Mesendoderm (in vitro differentiated cells): ENCODE measurements at regions not wholly inside any gene's neighbourhood (a gene's known extent, or its start where the extent isn't known, plus 50 kb on each side); places are given as distances from the start of the nearest gene placed in this dataset.

ENCODE experiments used
- DNase-seq: peaks from one replicate; pipeline ENCODE4 v3.0.0; 2013
- H2AK5ac ChIP-seq: 2 replicates; pipeline ENCODE4 v1.6.1; 2013; ENCODE audit warnings: low read length, inconsistent platforms
- H2BK120ac ChIP-seq: 2 replicates; pipeline ENCODE4 v1.6.1; 2013; ENCODE audit warnings: low read depth, mild to moderate bottlenecking, low read length, moderate library complexity, mixed read lengths
- H2BK15ac ChIP-seq: replicated peaks from 2 replicates; pipeline ENCODE4 v1.6.1; 2013; ENCODE audit warnings: low read depth, mild to moderate bottlenecking, moderate library complexity
- H2BK5ac ChIP-seq: 2 replicates; pipeline ENCODE4 v1.6.1; 2013; ENCODE audit warnings: low read length, inconsistent platforms
- H3K18ac ChIP-seq: 2 replicates; pipeline ENCODE4 v1.6.1; 2013; ENCODE audit warnings: mild to moderate bottlenecking, low read length, mixed read lengths
- H3K23ac ChIP-seq: one replicate; pipeline ENCODE4 v1.6.1; 2013; ENCODE audit warnings: low read length
- H3K27ac ChIP-seq: 2 replicates; pipeline ENCODE4 v1.5.1; 2013; ENCODE audit warnings: low read depth, mild to moderate bottlenecking, inconsistent platforms, low read length, moderate library complexity
- H3K27me3 ChIP-seq: 2 replicates; pipeline ENCODE4 v1.6.1; 2013; ENCODE audit warnings: low read length, control low read depth, mild to moderate bottlenecking, inconsistent platforms; ENCODE audit not compliant: insufficient read depth, poor library complexity
- H3K36me3 ChIP-seq: 2 replicates; pipeline ENCODE4 v1.6.1; 2013; ENCODE audit warnings: low read length, inconsistent platforms; ENCODE audit not compliant: control insufficient read depth, insufficient read depth
- H3K4ac ChIP-seq: one replicate; pipeline ENCODE4 v1.6.1; 2013; ENCODE audit warnings: low read depth, mild to moderate bottlenecking, low read length, moderate library complexity
- H3K4me1 ChIP-seq: 2 replicates; pipeline ENCODE4 v1.6.1; 2013; ENCODE audit warnings: low read depth, low read length, inconsistent platforms; ENCODE audit not compliant: control insufficient read depth
- H3K4me2 ChIP-seq: 2 replicates; pipeline ENCODE4 v1.6.1; 2013; ENCODE audit warnings: low read length
- H3K4me3 ChIP-seq: 2 replicates; pipeline ENCODE4 v1.5.1; 2013; ENCODE audit warnings: mild to moderate bottlenecking, low read length
- H3K56ac ChIP-seq: one replicate; pipeline ENCODE4 v1.6.1; 2013; ENCODE audit warnings: low read length
- H3K79me1 ChIP-seq: 2 replicates; pipeline ENCODE4 v1.6.1; 2013; ENCODE audit warnings: low read length, inconsistent platforms
- H3K79me2 ChIP-seq: 2 replicates; pipeline ENCODE4 v1.6.1; 2013; ENCODE audit warnings: mild to moderate bottlenecking, low read length; ENCODE audit not compliant: control insufficient read depth, insufficient read depth
- H3K9ac ChIP-seq: 2 replicates; pipeline ENCODE4 v1.6.1; 2013; ENCODE audit warnings: low read length, inconsistent platforms
- H4K5ac ChIP-seq: one replicate; pipeline ENCODE4 v1.6.1; 2013; ENCODE audit warnings: low read length
- H4K8ac ChIP-seq: one replicate; pipeline ENCODE4 v1.6.1; 2013; ENCODE audit warnings: low read depth, mild to moderate bottlenecking, control low read depth, low read length, moderate library complexity
- whole genome bisulfite sequencing: extraction: QIAGEN DNeasy Blood & Tissue Kit; methylation state at CpG from one replicate; pipeline ENCODE4 v1.1.7; 2013; ENCODE audit warnings: low lambda C conversion rate, missing lambda C conversion rate; ENCODE audit not compliant: insufficient coverage; ENCODE audit errors: extremely low coverage; 5-methylcytosine and 5-hydroxymethylcytosine counted together

GRCh38 chr14:86824167-86824566 is 1168.8 kb downstream of the GALC start:
- Histone ChIP-seq H2BK5ac (no peak overlapping the region), H2BK15ac (no peak overlapping the region), H3K4ac (no peak overlapping the region), H3K56ac (no peak overlapping the region), H3K27me3 (no peaks in the 10 kb centered on the region), H3K4me2 (no peak overlapping the region), H3K4me1 (no peaks in the 10 kb centered on the region), H4K5ac (no peak overlapping the region), H3K79me2 (no peaks in the 10 kb centered on the region), H3K9ac (no peak overlapping the region), H4K8ac (no peak overlapping the region), H3K4me3 (no peak overlapping the region), H3K23ac (no peak overlapping the region), H2BK120ac (no peak overlapping the region), H3K18ac (no peak overlapping the region), H3K36me3 (no peaks in the 10 kb centered on the region), H3K79me1 (no peaks in the 10 kb centered on the region), H2AK5ac (no peak overlapping the region), H3K27ac (no peak overlapping the region)
- no peak for DNase-seq
- no CpG with 5 or more reads among the region's 2 CpGs for WGBS

- Histone ChIP-seq H3K27me3 (no peaks in the 10 kb centered on the region), H3K4me1 (no peaks in the 10 kb centered on the region), H3K18ac (no peak overlapping the region), H3K79me1 (no peaks in the 10 kb centered on the region), H3K36me3 (no peaks in the 10 kb centered on the region), H3K56ac (no peak overlapping the region), H2BK120ac (no peak overlapping the region), H3K23ac (no peak overlapping the region), H3K4me2 (no peak overlapping the region), H2BK5ac (no peak overlapping the region), H2BK15ac (no peak overlapping the region), H3K79me2 (no peaks in the 10 kb centered on the region), H4K5ac (no peak overlapping the region), H3K9ac (no peak overlapping the region), H2AK5ac (no peak overlapping the region), H3K4ac (no peak overlapping the region), H3K4me3 (no peak overlapping the region), H4K8ac (no peak overlapping the region), H3K27ac (no peak overlapping the region)
- no peak for DNase-seq
- no CpG with 5 or more reads among the region's 2 CpGs for WGBS
These were observed 1169.4 kb downstream of the GALC start for GRCh38 chr14:86823581-86823980.

- H3K79me2 ChIP-seq: no peaks in the 10 kb centered on the region
These were observed 1177.6 kb downstream of the GALC start for GRCh38 chr14:86815341-86815740.

GRCh38 chr14:86802726-86803125 is 1190.3 kb downstream of the GALC start:
- no peak for DNase-seq
- Histone ChIP-seq H3K4me2 (no peak overlapping the region), H3K79me1 (no peaks in the 10 kb centered on the region)

More at GRCh38 chr14:86815341-86815740, 1177.6 kb downstream of the GALC start:
- Histone ChIP-seq H3K27ac (no peak overlapping the region), H4K8ac (no peak overlapping the region), H4K5ac (no peak overlapping the region), H3K18ac (no peak overlapping the region), H3K27me3 (no peaks in the 10 kb centered on the region), H3K79me1 (no peaks in the 10 kb centered on the region), H3K4me2 (no peak overlapping the region), H2BK5ac (no peak overlapping the region), H3K4me1 (no peaks in the 10 kb centered on the region), H2BK15ac (no peak overlapping the region), H3K56ac (no peak overlapping the region), H3K4me3 (no peak overlapping the region), H2BK120ac (no peak overlapping the region), H2AK5ac (no peak overlapping the region), H3K4ac (no peak overlapping the region), H3K9ac (no peak overlapping the region), H3K23ac (no peak overlapping the region), H3K36me3 (no peaks in the 10 kb centered on the region)
- no peak for DNase-seq

GRCh38 chr14:86799244-86799647 is 1193.7 kb downstream of the GALC start:
- H3K9ac ChIP-seq: no peak overlapping the region
- no peak overlapping the region for H3K4me3 ChIP-seq
- no peaks in the 10 kb centered on the region for H3K79me1 ChIP-seq
- H3K27ac ChIP-seq: no peak overlapping the region
- H4K5ac ChIP-seq: no peak overlapping the region
- H2BK5ac ChIP-seq: no peak overlapping the region
- no peak overlapping the region for H3K56ac ChIP-seq
- H3K4me2 ChIP-seq: no peak overlapping the region
- no peaks in the 10 kb centered on the region for H3K79me2 ChIP-seq
- H4K8ac ChIP-seq: no peak overlapping the region
- no peaks in the 10 kb centered on the region for H3K4me1 ChIP-seq
- no peaks in the 10 kb centered on the region for H3K36me3 ChIP-seq
- H2BK15ac ChIP-seq: no peak overlapping the region
- no peak for DNase-seq
- no peak overlapping the region for H3K18ac ChIP-seq
- no peak overlapping the region for H3K23ac ChIP-seq
- no peak overlapping the region for H3K4ac ChIP-seq
- no peak overlapping the region for H2AK5ac ChIP-seq
- no CpG with 5 or more reads among the region's 2 CpGs for WGBS
- no peaks in the 10 kb centered on the region for H3K27me3 ChIP-seq
- H2BK120ac ChIP-seq: no peak overlapping the region

More at GRCh38 chr14:86802726-86803125, 1190.3 kb downstream of the GALC start:
- no peak overlapping the region for H3K18ac ChIP-seq
- H3K27me3 ChIP-seq: no peaks in the 10 kb centered on the region
- H3K4ac ChIP-seq: no peak overlapping the region
- WGBS: no CpG with 5 or more reads among the region's 2 CpGs
- H3K9ac ChIP-seq: no peak overlapping the region
- H3K36me3 ChIP-seq: no peaks in the 10 kb centered on the region
- no peak overlapping the region for H4K5ac ChIP-seq
- H3K79me2 ChIP-seq: no peaks in the 10 kb centered on the region
- no peak overlapping the region for H2BK15ac ChIP-seq
- no peak overlapping the region for H3K56ac ChIP-seq
- H3K23ac ChIP-seq: no peak overlapping the region
- no peak overlapping the region for H2BK120ac ChIP-seq
- no peaks in the 10 kb centered on the region for H3K4me1 ChIP-seq
- H4K8ac ChIP-seq: no peak overlapping the region
- no peak overlapping the region for H2AK5ac ChIP-seq
- no peak overlapping the region for H2BK5ac ChIP-seq
- no peak overlapping the region for H3K4me3 ChIP-seq
- H3K27ac ChIP-seq: no peak overlapping the region

GRCh38 chr14:86798330-86798729 is 1194.7 kb downstream of the GALC start:
- H4K5ac ChIP-seq: no peak overlapping the region
- H3K79me1 ChIP-seq: no peaks in the 10 kb centered on the region
- DNase-seq: no peak
- H3K18ac ChIP-seq: peak overlapping the region; percentile 10
- H4K8ac ChIP-seq: no peak overlapping the region
- no peaks in the 10 kb centered on the region for H3K36me3 ChIP-seq
- no peak overlapping the region for H2BK5ac ChIP-seq
- H2AK5ac ChIP-seq: no peak overlapping the region
- H2BK15ac ChIP-seq: no peak overlapping the region
- no peak overlapping the region for H3K56ac ChIP-seq
- no peak overlapping the region for H2BK120ac ChIP-seq
- H3K4me1 ChIP-seq: no peaks in the 10 kb centered on the region
- H3K4me2 ChIP-seq: no peak overlapping the region
- H3K4me3 ChIP-seq: no peak overlapping the region
- H3K79me2 ChIP-seq: no peaks in the 10 kb centered on the region
- H3K27ac ChIP-seq: no peak overlapping the region
- H3K9ac ChIP-seq: no peak overlapping the region
- H3K4ac ChIP-seq: no peak overlapping the region
- no peak overlapping the region for H3K23ac ChIP-seq
- no peaks in the 10 kb centered on the region for H3K27me3 ChIP-seq
